ENCODE measurements at regions not wholly inside any gene's neighbourhood (a gene's known extent, or its start where the extent isn't known, plus 50 kb on each side); places are given as distances from the start of the nearest gene placed in this dataset.

- Histone ChIP-seq H3K27ac (ENCODE audit: extremely low read depth, low read depth, low read length) (no peak overlapping the region), H3K36me3 (ENCODE audit: control insufficient read depth in 2 of 2, insufficient read depth in 1 of 2, low read length in 2 of 2) (no peaks in the 10 kb centered on the region), H3K9me3 (ENCODE audit: control insufficient read depth, insufficient read depth, low read depth, low read length) (no peaks in the 10 kb centered on the region), H3K4me1 (ENCODE audit: control insufficient read depth, insufficient read depth, low read length) (no peaks in the 10 kb centered on the region), H3K4me3 (ENCODE audit: low read depth, low read length) (no peak overlapping the region)
- TF ChIP-seq ZNF23 (tag by site-specific recombination; IDR thresholded peaks at IDR 0.05; ENCODE audit: borderline replicate concordance) (no peak), ZNF416 (tag by site-specific recombination; IDR thresholded peaks at IDR 0.05) (no peak), ZNF585B (tag by site-specific recombination; IDR thresholded peaks at IDR 0.05) (no peak)
- CTCF ChIA-PET = interaction anchor here (1.2 to 1.3 kb wide), 2 partner anchors 11 to 37 kb away, joined by 4 read pairs; no protein-coding TSS in a partner anchor
- POLR2A ChIA-PET = no interaction called here
These were observed 145.7 kb upstream of the GLI2 start for GRCh38 chr2:120589771-120590608.

- ChIA-PET POLR2A (no interaction called here), CTCF (interaction anchor here (0.9 to 1.2 kb wide), 2 partner anchors 12 to 37 kb away, joined by 3 to 4 read pairs; no protein-coding TSS in a partner anchor)
These were observed 144.8 kb upstream of the GLI2 start for GRCh38 chr2:120590841-120591240.

More at GRCh38 chr2:120590841-120591240, 144.8 kb upstream of the GLI2 start:
- H3K9me3 ChIP-seq (ENCODE audit: control insufficient read depth, insufficient read depth, low read depth, low read length) = no peaks in the 10 kb centered on the region
- H3K4me1 ChIP-seq (ENCODE audit: control insufficient read depth, insufficient read depth, low read length) = no peaks in the 10 kb centered on the region
- H3K4me3 ChIP-seq (ENCODE audit: low read depth, low read length) = no peak overlapping the region
- no peak overlapping the region for H3K27ac ChIP-seq (ENCODE audit: extremely low read depth, low read depth, low read length)
- H3K36me3 ChIP-seq (ENCODE audit: control insufficient read depth in 2 of 2, insufficient read depth in 1 of 2, low read length in 2 of 2) = no peaks in the 10 kb centered on the region
- TF ChIP-seq ZNF530 (tag by site-specific recombination; IDR thresholded peaks at IDR 0.05; ENCODE audit: low read depth) (no peak), ZNF670 (tag by site-specific recombination; IDR thresholded peaks at IDR 0.05; ENCODE audit: low read depth) (no peak), YY1 (tag by site-specific recombination; IDR thresholded peaks at IDR 0.05) (no peak), ZNF138 (tag by site-specific recombination; IDR thresholded peaks at IDR 0.05; ENCODE audit: borderline replicate concordance) (no peak), ZNF707 (tag by site-specific recombination; IDR thresholded peaks at IDR 0.05) (no peak), ZNF239 (tag by site-specific recombination; IDR thresholded peaks at IDR 0.05) (no peak), BCL6B (tag by site-specific recombination; IDR thresholded peaks at IDR 0.05) (no peak), ATF2 (tag by site-specific recombination; IDR thresholded peaks at IDR 0.05; ENCODE audit: low read depth) (no peak), ZNF26 (tag by site-specific recombination; IDR thresholded peaks at IDR 0.05) (no peak), ZBTB8A (tag by site-specific recombination; IDR thresholded peaks at IDR 0.05) (no peak), ZXDB (tag by site-specific recombination; IDR thresholded peaks at IDR 0.05) (no peak), ZBTB26 (tag by site-specific recombination; optimal IDR thresholded peaks at IDR 0.05) (no peak), ZNF792 (tag by site-specific recombination; IDR thresholded peaks at IDR 0.05) (no peak), INSM2 (tag by site-specific recombination; IDR thresholded peaks at IDR 0.05) (no peak), ZNF76 (tag by site-specific recombination; IDR thresholded peaks at IDR 0.05; ENCODE audit: borderline replicate concordance, low read depth) (no peak), ZSCAN18 (tag by site-specific recombination; IDR thresholded peaks at IDR 0.05) (no peak), ZNF112 (tag by site-specific recombination; IDR thresholded peaks at IDR 0.05) (no peak), ZNF600 (tag by site-specific recombination; IDR thresholded peaks at IDR 0.05) (no peak), ZNF223 (tag by site-specific recombination; IDR thresholded peaks at IDR 0.05) (no peak)
